B cell (primary cell): ENCODE measurements at regions not wholly inside any gene's neighbourhood (a gene's known extent, or its start where the extent isn't known, plus 50 kb on each side); places are given as distances from the start of the nearest gene placed in this dataset.

Experiments
- ATAC-seq: fragments of 200-7000 bp; cut with Tn5 transposase; one replicate; pipeline ENCODE4 v1.10.0; 2021; ENCODE audit warnings: low read depth, mild to moderate bottlenecking, moderate number of reproducible peaks, moderate library complexity
- CTCF ChIA-PET: fragments of 350-600 bp; sonication (Branson Sonifier 250); formaldehyde crosslinking; loops from one replicate; lab custom pipeline; 2021; ENCODE audit warnings: antibody characterized with exemption, inconsistent platforms; lab: Charles Lee
- POLR2A ChIA-PET: fragments of 350-600 bp; sonication (Branson Sonifier 250); formaldehyde crosslinking; loops from one replicate; lab custom pipeline; 2021; ENCODE audit warnings: antibody characterized with exemption; lab: Charles Lee
- DNase-seq: peaks from one replicate; pipeline ENCODE4 v3.0.0; 2013
- H2AFZ ChIP-seq: 2 replicates; pipeline ENCODE4 v1.6.1; 2012; ENCODE audit warnings: mild to moderate bottlenecking, low read depth, low read length; ENCODE audit not compliant: insufficient read depth, poor library complexity, severe bottlenecking
- H3K27ac ChIP-seq, 2 donors: 1 replicate in 1 of 2; 2 replicates in 1 of 2; pipeline ENCODE4 v1.5.1; 2012 to 2013; ENCODE audit warnings: low read length in 2 of 2, mild to moderate bottlenecking in 2 of 2, moderate library complexity in 1 of 2
- H3K27me3 ChIP-seq, 4 experiments: fragments of 200-600 bp in 1 of 4; sonication (generic) in 1 of 4; replicated peaks in 1 of 4; 1 replicate in 2 of 4; 2 replicates in 2 of 4; pipeline versions ENCODE4 v1.6.1 to v1.7.0; 2013 to 2016; ENCODE audit warnings: low read length in 3 of 4, mild to moderate bottlenecking in 2 of 4, mixed read lengths in 1 of 4, moderate library complexity in 1 of 4; ENCODE audit not compliant: insufficient read depth in 4 of 4, control insufficient read depth in 3 of 4; ENCODE audit errors: control extremely low read depth in 1 of 4
- H3K36me3 ChIP-seq, 2 experiments: replicated peaks in 1 of 2; 1 replicate in 1 of 2; 2 replicates in 1 of 2; pipeline versions ENCODE4 v1.6.1 to v1.7.1; 2013; ENCODE audit warnings: low read length in 1 of 2; ENCODE audit not compliant: insufficient read depth in 2 of 2, control insufficient read depth in 1 of 2; ENCODE audit errors: control extremely low read depth in 1 of 2, extremely low read depth in 1 of 2
- H3K4me1 ChIP-seq, 2 donors: fragments of 200-600 bp in 1 of 2; sonication (generic) in 1 of 2; 1 replicate in 1 of 2; 2 replicates in 1 of 2; pipeline versions ENCODE4 v1.5.1 to v1.6.1; 2013 to 2017; ENCODE audit warnings: low read length in 2 of 2; ENCODE audit not compliant: control insufficient read depth in 2 of 2, insufficient read depth in 2 of 2
- H3K4me2 ChIP-seq: replicated peaks from 2 replicates; pipeline ENCODE3; 2012; ENCODE audit warnings: mild to moderate bottlenecking, low read depth, low read length; ENCODE audit not compliant: poor library complexity, severe bottlenecking
- H3K4me3 ChIP-seq, 5 experiments: fragments of 200-600 bp in 1 of 5; sonication (generic) in 1 of 5; 1 replicate in 3 of 5; 2 replicates in 2 of 5; pipeline versions ENCODE4 v1.5.1 to v1.7.0; 2011 to 2016; ENCODE audit warnings: low read length in 4 of 5, mild to moderate bottlenecking in 4 of 5, low read depth in 2 of 5, control low read depth in 1 of 5, moderate library complexity in 1 of 5; ENCODE audit not compliant: insufficient read depth in 1 of 5; ENCODE audit errors: control extremely low read depth in 1 of 5, extremely low read depth in 1 of 5
- H3K79me2 ChIP-seq: fragments of 200-600 bp; sonication (generic); one replicate; pipeline ENCODE4 v1.6.0; 2016; ENCODE audit warnings: low read length; ENCODE audit not compliant: control insufficient read depth, insufficient read depth
- H3K9ac ChIP-seq: fragments of 200-600 bp; sonication (generic); 2 replicates; pipeline ENCODE4 v1.6.1; 2017; ENCODE audit warnings: mild to moderate bottlenecking, low read length, moderate library complexity
- H3K9me3 ChIP-seq, 3 donors: one replicate each; pipeline versions ENCODE4 v1.6.1 to v1.7.1; 2013; ENCODE audit warnings: low read length in 2 of 3; ENCODE audit not compliant: control insufficient read depth in 2 of 3, insufficient read depth in 1 of 3; ENCODE audit errors: control extremely low read depth in 1 of 3
- H4K20me1 ChIP-seq: 2 replicates; pipeline ENCODE4 v1.6.0; 2012; ENCODE audit warnings: mild to moderate bottlenecking, low read length; ENCODE audit not compliant: insufficient read depth, control insufficient read depth, poor library complexity, severe bottlenecking
- H3K27ac Mint-ChIP-seq: one replicate; pipeline ENCODE4 v1.8.0; 2021; ENCODE audit warnings: mixed read lengths
- H3K27me3 Mint-ChIP-seq: one replicate; pipeline ENCODE4 v1.8.0; 2021; ENCODE audit warnings: mixed read lengths
- H3K4me1 Mint-ChIP-seq: one replicate; pipeline ENCODE4 v1.8.0; 2021; ENCODE audit warnings: mixed read lengths
- H3K4me3 Mint-ChIP-seq: one replicate; pipeline ENCODE4 v1.8.0; 2021; ENCODE audit warnings: mixed read lengths
- H3K9me3 Mint-ChIP-seq: one replicate; pipeline ENCODE4 v1.8.0; 2022; ENCODE audit warnings: mixed read lengths; ENCODE audit not compliant: insufficient read depth
- CTCF ChIP-seq: fragments of 200-600 bp; IDR thresholded peaks from one replicate; pipeline ENCODE4 v1.8.0; 2022; ENCODE audit warnings: antibody characterized with exemption, mild to moderate bottlenecking
- EZH2 ChIP-seq: IDR thresholded peaks from 2 replicates; pipeline ENCODE4 v1.6.1; 2012; ENCODE audit warnings: borderline replicate concordance, low read depth, mild to moderate bottlenecking, moderate library complexity, low read length; ENCODE audit not compliant: insufficient read depth, poor library complexity, severe bottlenecking
- WGBS: methylation state at CpG from one replicate; pipeline ENCODE4 v1.1.5; 2013; ENCODE audit warnings: missing lambda C conversion rate; ENCODE audit not compliant: insufficient coverage; 5-methylcytosine and 5-hydroxymethylcytosine counted together
- intact Hi-C: fragments of 100-400 bp; cut with micrococcal nuclease; formaldehyde crosslinking; loops from one replicate; pipeline ENCODE4 v1.10.0; 2022

DNA sequence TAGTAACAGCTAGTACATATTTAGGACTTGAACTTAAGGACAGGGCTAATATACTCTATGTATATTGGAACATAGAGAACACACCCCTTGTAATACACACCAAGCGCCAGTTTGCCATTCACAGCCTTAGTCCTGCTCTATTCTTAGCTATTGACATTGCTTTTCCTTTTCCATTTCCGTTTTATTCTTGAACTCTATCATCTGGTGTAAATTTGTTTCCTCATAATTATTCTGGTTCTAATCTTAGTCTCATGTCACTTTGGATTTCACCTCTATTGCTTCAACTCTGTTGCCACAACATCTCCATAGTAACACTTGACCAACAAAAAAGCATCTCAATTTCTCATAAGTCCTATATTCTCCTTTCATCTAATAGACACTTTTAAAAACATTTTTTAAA, 225.7 kb downstream of the PHLDA1 start:
- H3K4me3 ChIP-seq: no peak overlapping the region
- no peak overlapping the region for H3K27ac ChIP-seq
- no peaks in the 10 kb centered on the region for H3K4me1 ChIP-seq
- H2AFZ ChIP-seq: no peak overlapping the region
- no CpG with 5 or more reads among the region's 2 CpGs for WGBS
- TF ChIP-seq CTCF (no peak), EZH2 (no peak)
- CTCF ChIA-PET: no interaction called here
- H3K4me3 Mint-ChIP-seq: no peak overlapping the region
- no peaks in the 10 kb centered on the region for H3K4me1 Mint-ChIP-seq
- H3K36me3 ChIP-seq: no peaks in the 10 kb centered on the region
- no peak overlapping the region for H3K27ac Mint-ChIP-seq
- intact Hi-C loops: no loop called here
- no peaks in the 10 kb centered on the region for H3K9me3 ChIP-seq
- DNase-seq (no peak), ATAC-seq (no peak)
- no peaks in the 10 kb centered on the region for H3K27me3 ChIP-seq
- no peak overlapping the region for H3K9ac ChIP-seq
- no peaks in the 10 kb centered on the region for H4K20me1 ChIP-seq
- no peaks in the 10 kb centered on the region for H3K79me2 ChIP-seq
- H3K27me3 Mint-ChIP-seq: peaks cover 6% of the 10 kb centered on the region
- POLR2A ChIA-PET: no interaction called here
- no peak overlapping the region for H3K4me2 ChIP-seq
- peaks cover 2% of the 10 kb centered on the region for H3K9me3 Mint-ChIP-seq

DNA sequence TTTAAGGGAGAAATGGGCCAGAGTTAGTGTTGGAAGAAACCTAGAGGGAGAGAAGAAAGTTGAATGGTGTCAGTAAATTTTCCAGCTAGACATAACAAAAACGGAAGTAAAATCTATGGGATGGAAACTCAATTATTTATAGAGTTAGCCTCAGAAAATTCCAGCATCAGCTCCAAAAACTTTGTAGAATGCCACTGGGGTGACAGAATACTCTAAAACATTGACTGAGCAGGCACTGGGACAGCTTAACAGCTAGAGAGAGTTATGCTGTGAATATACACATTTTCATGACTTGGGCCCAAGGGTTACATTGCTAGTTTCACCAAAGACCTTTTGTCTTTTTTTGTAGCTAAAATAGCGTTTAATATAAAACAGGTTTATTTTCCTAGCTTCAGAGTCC, 226.3 kb downstream of the PHLDA1 start:
- no peaks in the 10 kb centered on the region for H3K79me2 ChIP-seq
- no CpG with 5 or more reads among the region's 2 CpGs for WGBS
- H2AFZ ChIP-seq: no peak overlapping the region
- H3K27me3 ChIP-seq: no peaks in the 10 kb centered on the region
- H3K27ac ChIP-seq: no peak overlapping the region
- no peak for DNase-seq
- H3K36me3 ChIP-seq: no peaks in the 10 kb centered on the region
- TF ChIP-seq CTCF: no peak
- TF ChIP-seq EZH2: no peak
- H3K4me3 Mint-ChIP-seq: no peak overlapping the region
- H4K20me1 ChIP-seq: no peaks in the 10 kb centered on the region
- H3K27me3 Mint-ChIP-seq: peaks cover 6% of the 10 kb centered on the region
- ChIA-PET CTCF (no interaction called here), POLR2A (no interaction called here)
- peaks cover 2% of the 10 kb centered on the region for H3K9me3 Mint-ChIP-seq
- intact Hi-C loops: no loop called here
- H3K9ac ChIP-seq: no peak overlapping the region
- no peaks in the 10 kb centered on the region for H3K4me1 Mint-ChIP-seq
- H3K4me1 ChIP-seq: no peaks in the 10 kb centered on the region
- ATAC-seq: no peak
- H3K9me3 ChIP-seq: no peaks in the 10 kb centered on the region
- H3K4me3 ChIP-seq: no peak overlapping the region
- H3K4me2 ChIP-seq: no peak overlapping the region
- no peak overlapping the region for H3K27ac Mint-ChIP-seq
